Epithelial cell of esophagus (primary cell): ENCODE measurements at regions not wholly inside any gene's neighbourhood (a gene's known extent, or its start where the extent isn't known, plus 50 kb on each side); places are given as distances from the start of the nearest gene placed in this dataset.

Source experiments
- DNase-seq: peaks from one replicate; pipeline ENCODE4 v3.0.0; 2010; ENCODE audit warnings: low read depth
- H3K4me3 ChIP-seq: 2 replicates; pipeline ENCODE4 v1.5.1; 2011; ENCODE audit warnings: mild to moderate bottlenecking, low read length, control low read depth
- TF ChIP-seq, protein P1 (sequence below): IDR thresholded peaks from 2 replicates; pipeline ENCODE4 v1.5.1; 2011; ENCODE audit warnings: low read depth, mild to moderate bottlenecking, low read length, control low read depth, inconsistent platforms; ENCODE audit not compliant: insufficient read depth; ENCODE audit errors: missing control alignments

DNA sequence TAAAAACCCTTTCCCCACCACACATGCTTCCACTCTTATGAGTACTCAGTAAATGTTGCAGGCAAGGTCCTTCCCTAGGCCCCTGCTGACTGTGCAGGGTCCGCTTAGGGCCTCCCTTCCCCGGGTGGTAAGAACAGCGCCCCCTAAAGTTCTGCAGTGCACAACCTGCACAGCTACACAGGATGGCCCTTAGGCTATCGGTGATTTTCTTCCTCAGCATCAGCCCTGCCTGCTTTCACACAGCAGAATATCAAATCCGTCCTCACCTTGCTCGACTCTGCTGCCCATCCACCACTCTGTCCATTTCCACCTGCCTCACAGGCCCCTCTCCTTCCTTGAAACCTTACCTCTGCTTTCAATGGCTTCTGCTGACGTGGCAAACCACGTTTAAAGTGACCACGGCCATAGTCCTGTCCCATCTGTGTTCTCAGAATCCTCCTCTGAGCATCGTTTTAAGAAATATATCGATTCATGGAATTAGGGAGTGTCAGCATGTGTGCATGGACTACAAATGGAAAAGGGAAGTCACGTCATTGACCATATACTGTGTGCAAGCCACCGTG, 51.4 kb upstream of the TMEM132E start:
- H3K4me3 ChIP-seq: no peak overlapping the region
- DNase-seq: no peak
- TF ChIP-seq, protein P1, sequence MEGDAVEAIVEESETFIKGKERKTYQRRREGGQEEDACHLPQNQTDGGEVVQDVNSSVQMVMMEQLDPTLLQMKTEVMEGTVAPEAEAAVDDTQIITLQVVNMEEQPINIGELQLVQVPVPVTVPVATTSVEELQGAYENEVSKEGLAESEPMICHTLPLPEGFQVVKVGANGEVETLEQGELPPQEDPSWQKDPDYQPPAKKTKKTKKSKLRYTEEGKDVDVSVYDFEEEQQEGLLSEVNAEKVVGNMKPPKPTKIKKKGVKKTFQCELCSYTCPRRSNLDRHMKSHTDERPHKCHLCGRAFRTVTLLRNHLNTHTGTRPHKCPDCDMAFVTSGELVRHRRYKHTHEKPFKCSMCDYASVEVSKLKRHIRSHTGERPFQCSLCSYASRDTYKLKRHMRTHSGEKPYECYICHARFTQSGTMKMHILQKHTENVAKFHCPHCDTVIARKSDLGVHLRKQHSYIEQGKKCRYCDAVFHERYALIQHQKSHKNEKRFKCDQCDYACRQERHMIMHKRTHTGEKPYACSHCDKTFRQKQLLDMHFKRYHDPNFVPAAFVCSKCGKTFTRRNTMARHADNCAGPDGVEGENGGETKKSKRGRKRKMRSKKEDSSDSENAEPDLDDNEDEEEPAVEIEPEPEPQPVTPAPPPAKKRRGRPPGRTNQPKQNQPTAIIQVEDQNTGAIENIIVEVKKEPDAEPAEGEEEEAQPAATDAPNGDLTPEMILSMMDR: no peak

DNA sequence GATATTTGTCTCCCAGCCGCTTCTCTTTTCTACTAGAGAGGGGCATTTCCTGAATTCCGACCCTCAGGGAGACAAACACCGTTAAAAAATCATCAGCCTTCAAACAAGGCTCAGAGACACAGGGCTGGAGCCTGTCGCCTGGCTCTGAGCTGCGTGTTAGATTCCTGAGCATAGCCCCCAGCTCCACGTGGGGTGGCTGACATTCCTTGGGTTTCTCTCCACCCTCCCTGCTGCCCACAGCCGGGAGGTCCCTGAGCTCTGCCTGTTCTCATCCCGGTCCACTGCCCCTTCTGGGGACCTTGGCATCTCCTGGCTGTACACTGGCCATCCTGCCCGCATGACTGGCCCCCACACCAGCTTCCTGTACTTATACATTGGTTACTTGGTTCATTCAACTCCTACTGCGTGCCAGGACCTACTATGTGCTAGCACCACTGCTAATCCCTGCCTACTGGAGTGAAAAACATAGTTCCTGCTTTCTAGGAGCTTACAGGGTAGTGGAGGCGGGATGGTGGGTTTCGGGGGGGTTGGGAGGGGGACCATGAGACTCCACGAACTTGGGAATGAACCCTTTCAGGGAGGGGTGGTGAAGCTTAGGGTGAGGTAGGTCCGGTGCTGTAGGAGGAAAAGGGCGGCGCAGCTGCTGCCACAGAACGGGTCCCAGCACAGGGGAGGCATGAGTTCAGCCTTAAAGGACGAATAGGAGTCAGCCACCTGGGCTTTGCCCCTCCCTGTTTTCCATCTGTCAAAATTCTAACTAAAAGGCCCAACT, 52.1 kb upstream of the TMEM132E start:
- no peak overlapping the region for H3K4me3 ChIP-seq
- TF ChIP-seq, protein P1: no peak
- DNase-seq: no peak

DNA sequence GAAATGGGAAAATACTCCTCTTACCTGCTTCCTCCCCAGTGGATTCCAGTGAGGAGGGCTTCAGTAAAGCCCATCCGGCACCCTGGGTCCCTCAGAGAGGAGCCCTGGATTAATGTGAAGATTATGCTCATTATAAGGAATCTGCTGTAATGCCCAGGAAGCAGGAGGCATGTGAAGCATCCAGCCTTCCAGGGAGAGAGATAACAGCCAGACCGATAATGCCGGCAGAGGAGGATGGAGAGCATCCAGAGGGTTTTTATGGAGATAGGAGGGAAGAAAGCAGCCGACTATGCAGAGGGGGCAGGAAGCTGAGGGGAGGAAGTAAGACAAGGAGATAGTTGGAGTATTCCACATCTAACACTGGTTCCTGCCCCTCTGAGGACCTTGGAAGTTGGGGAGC, 53.7 kb upstream of the TMEM132E start:
- TF ChIP-seq, protein P1: no peak
- no peak for DNase-seq

DNA sequence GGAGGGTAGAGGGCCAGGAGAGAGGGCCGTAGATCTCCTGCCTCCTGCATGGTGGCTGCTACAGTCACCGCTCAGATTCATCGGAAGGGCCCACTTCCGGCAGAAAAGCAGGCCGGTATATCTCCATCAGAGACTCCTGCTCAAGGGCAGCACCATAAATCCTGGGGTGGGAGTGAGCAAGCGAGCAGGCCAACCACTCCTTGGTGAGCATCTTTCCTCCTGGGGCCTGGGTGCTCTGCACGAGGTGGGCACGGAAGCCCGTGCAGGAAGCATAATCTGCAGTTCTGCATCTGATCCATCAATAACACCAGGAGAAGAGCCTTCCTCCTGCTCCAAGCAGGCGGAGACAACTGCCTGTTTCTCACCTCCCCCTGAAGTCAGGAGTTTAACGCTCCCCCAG, 57.4 kb upstream of the TMEM132E start:
- TF ChIP-seq, protein P1: no peak
- H3K4me3 ChIP-seq: no peak overlapping the region
- no peak for DNase-seq

More for the DNA sequence above, 53.7 kb upstream of the TMEM132E start:
- no peak overlapping the region for H3K4me3 ChIP-seq

- no peak for DNase-seq
- TF ChIP-seq, protein P1: no peak
- no peak overlapping the region for H3K4me3 ChIP-seq
Measured at GRCh38 chr17:34519282-34519681, 60.1 kb upstream of the TMEM132E start.

DNA sequence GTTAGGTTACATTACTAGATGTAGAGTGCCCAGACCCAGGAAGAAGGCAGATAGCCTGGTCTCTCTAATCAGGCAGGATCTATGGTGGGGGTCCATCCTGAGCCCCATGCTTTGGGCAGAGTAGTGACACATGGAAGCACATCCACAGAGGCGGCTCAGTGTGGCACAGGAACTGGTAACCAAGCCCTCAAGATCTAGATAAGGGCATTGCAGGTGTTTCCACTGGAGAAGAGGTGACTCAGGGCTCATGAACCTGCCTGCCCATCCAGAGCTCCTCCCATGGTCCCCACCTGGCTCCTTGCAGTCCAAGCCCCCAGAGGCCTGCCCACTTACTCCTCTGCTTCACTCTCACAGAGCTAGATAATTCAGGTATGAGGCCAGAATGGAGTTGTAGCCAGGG, 62.0 kb upstream of the TMEM132E start:
- H3K4me3 ChIP-seq: no peak overlapping the region
- no peak for DNase-seq
- TF ChIP-seq, protein P1: no peak

DNA sequence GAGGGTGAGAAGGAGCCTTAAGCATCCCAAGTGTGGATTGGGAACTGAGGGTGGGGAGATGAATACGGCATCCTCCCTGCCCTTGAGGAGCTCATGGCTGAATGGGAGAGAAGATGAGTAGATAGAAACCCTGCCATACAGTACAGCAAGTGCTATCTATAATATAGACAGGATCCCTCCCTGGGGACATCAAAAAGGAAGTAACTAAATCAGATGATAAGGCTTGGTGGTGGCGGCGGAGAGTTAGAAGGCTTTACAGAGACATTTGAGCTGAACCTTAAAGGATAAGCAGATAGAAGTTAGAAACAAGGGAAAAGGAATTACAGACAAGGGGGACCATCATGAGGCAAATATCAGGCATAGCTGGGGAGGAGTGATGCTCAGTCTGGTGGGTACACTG, 67.5 kb upstream of the TMEM132E start:
- no peak for DNase-seq
- TF ChIP-seq, protein P1: no peak
- H3K4me3 ChIP-seq: no peak overlapping the region
